ENCODE measurements at regions not wholly inside any gene's neighbourhood (a gene's known extent, or its start where the extent isn't known, plus 50 kb on each side); places are given as distances from the start of the nearest gene placed in this dataset.
"Not testable (repeated sequence)": the region's sequence is repeated elsewhere in the genome, so short reads cannot be mapped to it uniquely, and the experiment has no call there.

GRCh38 chr1:238466459-238466858 lies 575.7 kb upstream of the ZP4 start:
- no peak for DNase-seq (ENCODE audit: low read depth in 2 of 2)

- DNase-seq (ENCODE audit: low read depth in 2 of 2) = no peak
These were observed 574.7 kb upstream of the ZP4 start for GRCh38 chr1:238465449-238465848.

DNA sequence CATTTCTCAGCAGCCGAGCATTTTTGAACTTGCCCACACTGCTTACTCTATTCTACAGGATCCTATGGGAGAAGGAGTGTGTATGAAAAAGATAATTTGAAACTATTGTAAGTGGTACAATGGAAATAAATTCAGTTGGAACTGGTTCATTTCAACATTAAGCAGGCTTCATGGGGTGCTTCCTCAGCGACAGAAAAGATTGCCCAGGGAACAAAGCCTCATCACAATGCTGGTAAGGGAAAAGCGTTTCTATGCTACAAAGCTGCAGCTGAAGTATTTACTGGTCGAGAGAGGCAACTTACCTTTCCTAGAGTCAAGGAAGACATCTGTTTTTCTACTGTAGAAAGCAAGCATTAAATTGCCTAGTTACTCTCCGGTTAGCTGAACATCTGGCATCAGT lies 568.2 kb upstream of the ZP4 start:
- DNase-seq (ENCODE audit: low read depth in 2 of 2) = no peak

DNA sequence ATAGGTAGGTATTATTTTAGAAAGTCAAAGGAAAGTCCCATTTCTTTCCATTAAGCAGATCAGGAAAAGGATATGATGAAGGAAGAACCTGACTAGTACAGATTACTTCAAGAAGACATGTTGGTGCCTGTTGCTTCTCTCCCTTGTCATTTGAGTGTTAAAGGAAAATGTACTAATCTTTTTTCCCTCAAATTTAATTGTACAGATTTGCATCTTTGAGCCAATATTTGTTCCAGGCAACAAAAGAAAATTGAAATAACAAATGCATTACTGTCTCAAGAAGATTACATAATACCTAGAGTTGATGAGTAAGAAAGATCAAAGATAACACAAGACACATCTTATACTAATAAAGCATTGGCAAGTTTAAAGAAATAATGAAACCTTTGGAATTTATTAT lies 566.9 kb upstream of the ZP4 start:
- DNase-seq (ENCODE audit: low read depth in 2 of 2) = no peak

GRCh38 chr1:238451781-238452310 lies 561.1 kb upstream of the ZP4 start:
- DNase-seq (ENCODE audit: low read depth in 2 of 2) = no peak

DNA sequence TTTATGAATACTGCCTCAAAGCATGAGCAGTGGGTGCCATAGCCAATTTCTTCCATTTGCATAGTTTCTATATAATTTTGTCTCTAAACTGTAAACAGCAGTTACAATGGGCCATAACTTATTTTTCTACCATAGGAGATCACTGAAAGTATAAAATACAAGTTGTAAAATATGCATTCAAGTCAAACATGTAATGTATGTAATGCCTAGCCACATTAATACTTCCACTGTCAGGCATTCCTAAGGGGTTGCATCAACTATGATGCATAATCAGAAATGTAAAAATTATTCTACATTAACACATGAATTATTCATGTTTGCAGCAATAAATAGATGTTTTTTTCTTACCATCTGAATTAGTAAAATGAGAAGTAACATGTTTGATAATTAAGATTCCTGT lies 560.3 kb upstream of the ZP4 start:
- no peak for DNase-seq (ENCODE audit: low read depth in 2 of 2)

- DNase-seq (ENCODE audit: low read depth in 2 of 2) = no peak
These were observed 553.0 kb upstream of the ZP4 start for GRCh38 chr1:238443687-238444086.

DNA sequence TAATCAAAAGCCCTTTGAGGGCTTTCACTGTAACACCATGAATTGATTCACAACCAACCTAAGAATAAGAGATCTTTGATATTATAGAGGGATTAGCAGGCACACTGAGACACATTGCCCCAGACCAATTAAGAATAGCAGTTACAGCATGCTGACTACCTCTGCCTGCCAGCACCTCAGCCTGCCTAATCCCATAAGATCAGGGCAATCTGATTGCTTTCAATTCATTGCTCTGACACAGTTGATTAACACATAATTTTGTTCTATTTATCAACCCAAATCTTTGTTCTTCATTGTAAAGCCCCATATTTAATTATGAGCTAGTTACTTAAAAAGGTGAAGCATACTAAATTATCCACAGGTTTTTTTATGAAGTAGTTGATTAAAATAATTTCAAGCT lies 548.8 kb upstream of the ZP4 start:
- DNase-seq (ENCODE audit: low read depth in 2 of 2) = no peak

- DNase-seq (ENCODE audit: low read depth in 2 of 2) = no peak
These were observed 547.9 kb upstream of the ZP4 start for GRCh38 chr1:238438311-238439270.

DNA sequence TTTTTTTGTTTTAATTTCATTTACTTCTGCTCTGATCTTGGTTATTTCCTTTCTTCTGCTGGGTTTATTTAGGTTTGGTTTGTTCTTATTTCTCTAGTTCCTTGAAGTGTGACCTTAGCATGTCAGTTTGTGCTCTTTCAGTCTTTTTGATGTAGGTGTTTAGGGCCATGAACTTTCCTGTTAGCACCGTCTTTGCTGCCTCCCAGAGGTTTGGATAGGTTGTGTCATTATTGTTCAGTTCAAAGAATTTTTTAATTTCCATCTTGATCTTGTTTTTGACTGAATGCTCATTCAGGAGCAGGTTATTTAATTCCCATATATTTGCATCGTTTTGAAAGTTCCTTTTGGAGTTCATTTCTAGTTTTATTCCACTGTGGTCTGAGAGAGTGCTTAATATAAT lies 539.0 kb upstream of the ZP4 start:
- DNase-seq (ENCODE audit: low read depth in 2 of 2) = not testable (repeated sequence)

DNA sequence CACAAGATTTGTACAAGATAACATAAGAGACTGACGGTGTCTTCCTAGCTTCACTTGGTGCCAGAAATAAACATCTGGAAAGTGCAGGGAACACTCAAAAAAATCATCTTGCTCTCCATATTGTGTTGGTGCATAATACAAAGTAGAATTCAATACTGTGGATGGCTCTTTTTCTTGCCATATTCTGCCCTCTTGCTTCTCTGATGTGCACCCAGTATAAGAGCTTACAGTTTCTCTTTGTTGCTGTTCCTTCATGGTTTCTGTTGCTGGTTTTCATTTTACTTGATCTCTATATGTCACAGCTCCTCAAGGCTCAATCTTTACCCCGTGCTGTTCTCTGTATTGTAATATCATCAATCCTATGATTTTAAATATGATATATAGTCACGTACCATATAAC lies 528.5 kb upstream of the ZP4 start:
- no peak for DNase-seq (ENCODE audit: low read depth in 2 of 2)

DNA sequence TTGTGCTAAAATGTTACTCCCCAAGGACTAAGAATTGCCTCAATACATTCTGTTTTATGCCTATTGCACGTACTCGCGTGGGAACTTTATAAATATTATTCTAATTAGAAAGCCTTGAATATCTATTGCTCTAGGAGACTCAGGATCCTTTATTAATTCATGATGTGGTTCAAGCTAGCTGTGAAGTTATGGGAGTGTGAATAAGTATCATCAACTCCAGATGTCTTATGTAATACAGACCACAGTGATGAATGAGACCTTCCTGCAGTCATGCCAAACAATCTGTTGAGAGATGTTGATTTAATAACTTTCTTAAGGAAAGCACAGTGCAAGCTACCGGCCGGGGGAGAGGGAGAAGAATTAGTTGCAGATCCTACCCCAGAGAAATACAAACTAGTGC lies 519.2 kb upstream of the ZP4 start:
- DNase-seq (ENCODE audit: low read depth in 2 of 2) = no peak

- DNase-seq (ENCODE audit: low read depth in 2 of 2) = no peak
These were observed 518.6 kb upstream of the ZP4 start for GRCh38 chr1:238409191-238409850.

DNA sequence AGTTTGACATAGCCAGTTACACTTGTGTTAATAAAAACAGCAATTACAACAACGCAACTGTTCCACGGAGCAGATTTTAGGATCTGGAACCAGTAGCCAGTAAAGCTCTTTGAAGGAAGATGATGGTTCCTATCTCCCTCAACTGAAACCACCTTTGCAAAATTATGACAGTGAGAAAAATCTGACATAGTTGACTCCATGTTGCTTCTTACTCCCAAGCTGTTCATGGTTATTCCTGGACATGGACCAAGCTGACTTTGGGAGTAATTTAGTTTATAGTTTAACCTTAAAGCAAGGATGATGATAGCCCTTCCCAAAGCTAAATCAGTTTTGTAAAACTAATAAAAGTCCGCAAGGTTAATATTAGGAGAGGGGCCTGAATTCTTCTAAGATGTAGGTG lies 518.0 kb upstream of the ZP4 start:
- no peak for DNase-seq (ENCODE audit: low read depth in 2 of 2)

- DNase-seq (ENCODE audit: low read depth in 2 of 2) = no peak
These were observed 515.6 kb upstream of the ZP4 start for GRCh38 chr1:238406098-238406860.

DNA sequence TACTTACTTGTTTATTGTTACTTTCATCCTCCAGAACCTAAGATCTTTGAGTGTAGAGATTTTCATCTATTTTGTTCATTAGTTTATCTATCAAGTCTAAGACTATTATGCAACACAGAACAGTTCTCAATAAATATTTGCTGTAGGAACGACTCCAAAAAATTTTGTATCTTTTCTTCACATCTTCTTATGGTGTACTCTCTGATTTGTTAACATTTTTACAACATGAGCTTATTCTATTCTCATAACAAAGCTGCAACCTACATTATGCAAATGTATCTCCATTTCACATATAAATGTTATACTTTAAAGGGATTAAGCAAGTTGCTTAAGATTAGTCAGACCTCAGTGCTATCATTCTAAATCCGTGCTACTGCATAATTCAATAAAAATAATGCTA lies 514.2 kb upstream of the ZP4 start:
- DNase-seq (ENCODE audit: low read depth in 2 of 2) = no peak

- DNase-seq (ENCODE audit: low read depth in 2 of 2) = no peak
These were observed 513.8 kb upstream of the ZP4 start for GRCh38 chr1:238404481-238404880.

- DNase-seq (ENCODE audit: low read depth in 2 of 2) = no peak
These were observed 510.4 kb upstream of the ZP4 start for GRCh38 chr1:238401144-238401543.

GRCh38 chr1:238399558-238399957 lies 508.8 kb upstream of the ZP4 start:
- no peak for DNase-seq (ENCODE audit: low read depth in 2 of 2)

DNA sequence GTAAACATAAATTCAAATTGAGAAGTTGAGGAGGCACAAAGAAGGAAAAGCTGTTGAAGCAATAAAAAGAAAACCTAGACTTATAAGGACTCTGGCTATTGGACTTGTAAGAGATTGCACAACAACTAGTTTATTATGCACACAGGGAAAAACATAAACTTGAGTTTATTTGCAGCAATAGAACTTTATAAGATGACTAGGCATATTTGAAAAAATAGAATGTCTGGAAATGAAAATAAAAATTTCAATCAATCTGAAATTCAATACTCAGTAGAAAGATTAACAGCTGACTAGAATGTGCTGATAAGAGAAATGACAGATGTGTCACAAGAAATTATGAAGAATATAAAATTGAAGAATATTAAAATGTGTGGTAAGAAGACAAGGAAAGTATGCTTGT lies 505.4 kb upstream of the ZP4 start:
- no peak for DNase-seq (ENCODE audit: low read depth in 2 of 2)

DNA sequence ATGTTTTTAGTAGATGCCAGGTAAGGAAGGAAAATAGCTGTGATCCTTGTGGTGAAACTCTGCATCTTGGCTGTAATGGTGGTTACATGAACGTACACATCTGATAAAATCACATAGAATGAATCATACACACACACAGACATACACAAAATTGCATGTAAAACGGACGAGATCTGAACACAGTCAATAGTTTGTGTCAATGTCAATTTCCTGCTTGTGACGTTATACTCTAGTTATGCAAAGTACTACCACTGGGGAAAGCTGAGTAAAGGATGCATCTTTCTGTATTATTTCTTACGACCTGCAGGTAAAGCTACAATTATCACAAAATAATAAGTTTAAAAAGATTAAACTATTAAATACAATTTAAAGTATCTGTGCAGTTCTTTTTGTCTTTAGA lies 493.7 kb upstream of the ZP4 start:
- DNase-seq (ENCODE audit: low read depth in 2 of 2) = no peak

- DNase-seq (ENCODE audit: low read depth in 2 of 2) = no peak
These were observed 489.4 kb upstream of the ZP4 start for GRCh38 chr1:238380167-238380566.

All from lung microvascular endothelial cell (primary cell).